GM12875 (cell line): ENCODE measurements at regions not wholly inside any gene's neighbourhood (a gene's known extent, or its start where the extent isn't known, plus 50 kb on each side); places are given as distances from the start of the nearest gene placed in this dataset.

ENCODE experiments used
- H3K4me3 ChIP-seq: one replicate; pipeline ENCODE4 v1.5.1; 2011; ENCODE audit warnings: low read depth, low read length, control low read depth
- TF ChIP-seq, protein P1 (sequence below): IDR thresholded peaks from 2 replicates; pipeline ENCODE4 v1.5.1; 2011; ENCODE audit warnings: low read depth, mild to moderate bottlenecking, control low read depth, inconsistent platforms, low read length, moderate library complexity, borderline replicate concordance; ENCODE audit not compliant: insufficient read depth

DNA sequence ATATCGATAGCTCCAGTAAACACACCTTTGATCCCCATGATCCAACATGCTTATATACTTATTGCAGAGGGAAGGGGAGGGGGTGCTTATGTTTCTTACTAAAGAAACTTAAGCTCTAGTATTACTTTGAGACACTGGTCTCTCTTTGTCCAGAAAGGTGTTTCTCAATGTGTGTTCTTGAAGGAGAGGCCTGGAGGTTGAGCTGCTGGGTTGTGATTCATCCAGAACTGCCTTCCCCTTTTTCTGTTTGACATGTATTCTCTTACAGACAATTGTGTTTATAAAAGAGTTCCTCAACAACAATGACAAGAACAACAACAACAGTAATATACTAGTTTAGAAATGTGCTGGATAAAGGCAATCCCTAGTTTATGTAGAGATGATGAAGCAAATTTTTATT, 516.0 kb upstream of the FAM98A start:
- H3K4me3 ChIP-seq = no peak overlapping the region
- TF ChIP-seq, protein P1, sequence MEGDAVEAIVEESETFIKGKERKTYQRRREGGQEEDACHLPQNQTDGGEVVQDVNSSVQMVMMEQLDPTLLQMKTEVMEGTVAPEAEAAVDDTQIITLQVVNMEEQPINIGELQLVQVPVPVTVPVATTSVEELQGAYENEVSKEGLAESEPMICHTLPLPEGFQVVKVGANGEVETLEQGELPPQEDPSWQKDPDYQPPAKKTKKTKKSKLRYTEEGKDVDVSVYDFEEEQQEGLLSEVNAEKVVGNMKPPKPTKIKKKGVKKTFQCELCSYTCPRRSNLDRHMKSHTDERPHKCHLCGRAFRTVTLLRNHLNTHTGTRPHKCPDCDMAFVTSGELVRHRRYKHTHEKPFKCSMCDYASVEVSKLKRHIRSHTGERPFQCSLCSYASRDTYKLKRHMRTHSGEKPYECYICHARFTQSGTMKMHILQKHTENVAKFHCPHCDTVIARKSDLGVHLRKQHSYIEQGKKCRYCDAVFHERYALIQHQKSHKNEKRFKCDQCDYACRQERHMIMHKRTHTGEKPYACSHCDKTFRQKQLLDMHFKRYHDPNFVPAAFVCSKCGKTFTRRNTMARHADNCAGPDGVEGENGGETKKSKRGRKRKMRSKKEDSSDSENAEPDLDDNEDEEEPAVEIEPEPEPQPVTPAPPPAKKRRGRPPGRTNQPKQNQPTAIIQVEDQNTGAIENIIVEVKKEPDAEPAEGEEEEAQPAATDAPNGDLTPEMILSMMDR = no peak

GRCh38 chr2:34112161-34112560, 513.1 kb upstream of the FAM98A start:
- H3K4me3 ChIP-seq = no peak overlapping the region
- TF ChIP-seq, protein P1 = no peak

DNA sequence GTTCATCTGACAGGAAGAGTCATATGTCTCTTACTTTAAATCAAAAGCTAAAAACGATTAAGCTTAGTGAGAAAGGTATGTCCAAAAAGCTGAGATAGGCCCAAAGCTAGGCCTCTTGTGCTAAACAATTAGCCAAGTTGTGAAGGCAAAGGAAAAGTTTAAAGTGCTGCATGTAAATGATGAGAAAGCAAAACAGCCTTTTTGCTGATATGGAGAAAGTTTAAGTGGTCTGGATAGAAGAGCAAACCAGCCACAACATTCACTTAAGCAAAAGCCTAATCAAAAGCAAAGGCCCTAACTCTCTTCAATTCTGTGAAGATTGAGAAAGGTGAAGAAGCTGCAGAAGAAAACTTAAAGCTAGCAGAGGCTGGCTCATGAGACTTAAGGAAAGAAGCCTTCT, 511.3 kb upstream of the FAM98A start:
- TF ChIP-seq, protein P1 = no peak
- no peak overlapping the region for H3K4me3 ChIP-seq

DNA sequence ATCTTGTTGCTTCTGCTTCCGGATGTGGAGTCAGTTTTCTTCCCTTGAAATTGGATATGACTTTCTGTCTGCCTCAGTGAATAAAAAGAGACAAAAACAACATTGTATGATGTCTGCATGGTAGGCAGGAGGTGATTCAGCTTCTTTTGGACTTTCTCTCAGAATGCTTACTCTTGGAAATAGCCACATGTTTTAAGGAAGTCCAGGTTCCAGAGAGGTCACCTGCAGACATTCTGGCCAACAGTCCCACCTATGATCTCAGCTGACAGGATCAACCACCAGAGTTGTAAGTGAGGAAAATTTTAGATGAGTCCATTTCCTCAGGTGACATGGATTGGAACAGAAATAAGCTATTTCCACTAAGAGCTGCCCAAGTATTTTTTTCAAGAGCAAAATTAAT, 508.7 kb upstream of the FAM98A start:
- TF ChIP-seq, protein P1 = no peak
- H3K4me3 ChIP-seq = no peak overlapping the region

GRCh38 chr2:34105006-34105767, 506.1 kb upstream of the FAM98A start:
- H3K4me3 ChIP-seq = no peak overlapping the region
- TF ChIP-seq, protein P1 = no peak

DNA sequence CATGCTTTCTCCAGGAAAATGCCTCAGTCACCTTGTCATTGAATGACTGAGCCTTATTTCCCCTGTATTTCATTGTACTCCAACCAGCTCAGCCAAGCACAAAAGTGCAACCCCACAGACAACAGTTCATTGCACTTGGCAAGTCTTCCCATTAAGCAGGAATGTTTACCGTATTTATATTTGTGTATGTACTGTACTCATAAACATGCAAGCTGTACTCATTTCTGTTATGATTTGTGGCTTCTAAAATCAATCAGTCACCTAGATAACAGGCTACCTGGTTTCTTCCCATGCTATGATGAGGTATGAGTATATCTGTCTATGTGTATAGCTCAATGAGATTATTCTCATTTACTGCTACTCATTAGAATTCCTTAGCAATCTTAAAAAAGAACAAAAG, 505.5 kb upstream of the FAM98A start:
- H3K4me3 ChIP-seq = no peak overlapping the region
- TF ChIP-seq, protein P1 = no peak

- H3K4me3 ChIP-seq = no peak overlapping the region
- TF ChIP-seq, protein P1 = no peak
These were observed 504.3 kb upstream of the FAM98A start for GRCh38 chr2:34103437-34103836.
